Activated effector memory CD4-positive, alpha-beta T cell treated with Interleukin-2 at 50 U/mL for 16 hours (primary cell): ENCODE measurements at regions not wholly inside any gene's neighbourhood (a gene's known extent, or its start where the extent isn't known, plus 50 kb on each side); places are given as distances from the start of the nearest gene placed in this dataset.

Experiments used
- DNase-seq: peaks from one replicate; pipeline ENCODE4 v3.0.0-alpha.2; 2020

- no peak for DNase-seq
These were observed 156.0 kb downstream of the KATNAL1 start for GRCh38 chr13:30151388-30151787.

GRCh38 chr13:30149248-30149647 is 158.1 kb downstream of the KATNAL1 start:
- DNase-seq, result no peak

GRCh38 chr13:30148786-30149185 is 158.6 kb downstream of the KATNAL1 start:
- DNase-seq, result no peak

- DNase-seq, result peak; percentile 55
These were observed 159.1 kb downstream of the KATNAL1 start for GRCh38 chr13:30148171-30148754.

- no peak for DNase-seq
These were observed 159.9 kb downstream of the KATNAL1 start for GRCh38 chr13:30147421-30147820.

GRCh38 chr13:30147015-30147414 is 160.3 kb downstream of the KATNAL1 start:
- no peak for DNase-seq

GRCh38 chr13:30145709-30146367 is 161.5 kb downstream of the KATNAL1 start:
- DNase-seq, result no peak

GRCh38 chr13:30143666-30144400 is 163.5 kb downstream of the KATNAL1 start:
- no peak for DNase-seq

- no peak for DNase-seq
These were observed 164.7 kb downstream of the KATNAL1 start for GRCh38 chr13:30142486-30143211.

GRCh38 chr13:30141775-30142485 is 165.4 kb downstream of the KATNAL1 start:
- DNase-seq, result no peak

GRCh38 chr13:30140973-30141372 is 166.4 kb downstream of the KATNAL1 start:
- no peak for DNase-seq

- no peak for DNase-seq
These were observed 168.8 kb downstream of the KATNAL1 start for GRCh38 chr13:30138511-30138910.

- no peak for DNase-seq
These were observed 171.5 kb downstream of the KATNAL1 start for GRCh38 chr13:30135868-30136267.

- no peak for DNase-seq
These were observed 172.0 kb downstream of the KATNAL1 start for GRCh38 chr13:30135351-30135750.

GRCh38 chr13:30134578-30134977 is 172.8 kb downstream of the KATNAL1 start:
- DNase-seq, result no peak

- no peak for DNase-seq
These were observed 173.4 kb downstream of the KATNAL1 start for GRCh38 chr13:30133996-30134395.

- DNase-seq, result no peak
These were observed 173.8 kb downstream of the KATNAL1 start for GRCh38 chr13:30133554-30133912.

GRCh38 chr13:30132623-30133553 is 174.5 kb downstream of the KATNAL1 start:
- DNase-seq, result peak; percentile 91

- DNase-seq, result no peak
These were observed 177.9 kb downstream of the KATNAL1 start for GRCh38 chr13:30129411-30129810.

GRCh38 chr13:30128591-30128990 is 178.8 kb downstream of the KATNAL1 start:
- no peak for DNase-seq

GRCh38 chr13:30128095-30128494 is 179.3 kb downstream of the KATNAL1 start:
- no peak for DNase-seq
